GM19023 (cell line): ENCODE measurements at regions not wholly inside any gene's neighbourhood (a gene's known extent, or its start where the extent isn't known, plus 50 kb on each side); places are given as distances from the start of the nearest gene placed in this dataset.

ENCODE experiments used
- ATAC-seq: cut with Tn5 transposase; IDR thresholded peaks from one replicate; pipeline ENCODE4 v1.9.1; 2021; ENCODE audit warnings: mild to moderate bottlenecking, moderate library complexity; ENCODE audit not compliant: unreplicated experiment

DNA sequence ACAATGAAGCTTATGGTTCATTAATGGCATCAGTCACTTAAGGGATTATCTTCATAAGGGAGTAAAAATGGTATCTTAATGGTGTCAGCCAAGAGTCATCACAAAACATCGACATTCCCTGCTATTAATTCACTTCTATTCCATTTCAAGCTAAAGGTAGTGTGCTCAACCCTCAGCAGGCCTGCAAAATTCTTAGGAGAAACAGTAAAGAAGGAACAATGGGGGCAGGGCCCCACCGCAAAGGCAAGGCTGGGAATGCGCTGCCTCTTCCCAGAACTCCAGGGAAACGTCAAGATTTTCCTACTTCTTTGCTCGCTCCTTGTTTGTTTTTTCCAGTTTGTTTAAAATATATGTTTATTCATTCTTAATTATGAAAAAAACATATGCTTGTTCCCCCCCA, 187.3 kb upstream of the TSC22D2 start:
- ATAC-seq: no peak

GRCh38 chr3:150220041-150220440, 188.1 kb upstream of the TSC22D2 start:
- no peak for ATAC-seq

- ATAC-seq: no peak
These were observed 189.3 kb upstream of the TSC22D2 start for GRCh38 chr3:150218841-150219240.

DNA sequence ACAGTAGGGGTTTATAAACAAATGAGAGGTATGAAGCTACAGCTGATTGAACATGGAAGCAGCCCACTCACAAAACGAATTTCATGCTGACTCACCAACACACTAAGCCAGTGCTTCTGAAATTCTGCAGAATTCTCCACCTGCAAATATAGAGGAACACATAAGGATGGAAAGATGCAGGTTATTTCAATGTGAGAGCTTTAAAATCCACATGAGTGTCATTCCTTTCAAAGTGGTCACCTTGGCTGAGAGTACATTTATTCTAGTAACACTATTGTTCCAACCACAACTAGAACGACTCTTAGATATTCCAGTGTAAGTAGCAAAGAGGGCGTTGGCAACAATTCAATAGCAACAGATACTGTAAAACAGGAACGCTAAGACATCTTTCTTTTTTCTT, 189.9 kb upstream of the TSC22D2 start:
- ATAC-seq: no peak

- ATAC-seq: no peak
These were observed 190.4 kb upstream of the TSC22D2 start for GRCh38 chr3:150217691-150218090.

GRCh38 chr3:150216866-150217600, 191.1 kb upstream of the TSC22D2 start:
- no peak for ATAC-seq

DNA sequence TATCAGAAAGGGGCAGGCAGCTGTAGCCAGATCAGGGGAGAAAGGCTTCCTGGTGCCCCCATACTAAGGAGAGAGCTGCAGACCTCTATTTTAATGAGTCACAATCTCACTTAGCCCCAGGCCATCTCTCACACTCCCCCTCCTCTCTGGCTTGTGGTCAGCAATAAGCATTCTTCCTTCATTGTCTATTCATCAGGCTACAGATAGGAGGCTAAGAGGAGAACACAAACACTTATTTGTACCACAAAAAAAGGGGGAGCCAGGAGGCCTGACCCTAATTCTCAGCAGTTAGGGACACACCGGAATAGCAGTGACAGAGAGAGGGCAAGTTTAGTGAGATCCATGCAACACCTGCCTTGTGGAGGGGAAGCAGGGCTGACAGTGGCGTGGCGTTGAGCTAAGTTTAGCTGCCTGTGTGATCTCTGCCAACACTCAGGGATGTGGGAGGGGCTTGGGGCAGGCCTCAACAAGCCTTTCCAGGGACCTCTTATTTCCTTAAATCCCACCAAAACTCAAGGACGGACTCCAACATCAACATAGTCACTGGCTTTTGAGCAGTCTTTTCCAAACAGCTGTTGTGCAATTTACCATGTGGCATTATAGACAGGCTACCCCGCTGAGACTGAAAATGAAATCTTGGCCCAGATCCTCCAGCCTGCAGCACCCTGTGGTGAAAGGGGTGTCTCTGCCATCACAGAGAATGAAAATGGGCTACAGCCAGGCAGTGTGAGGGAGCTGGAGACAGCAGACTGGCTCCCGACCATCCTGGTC, 191.9 kb upstream of the TSC22D2 start:
- no peak for ATAC-seq

DNA sequence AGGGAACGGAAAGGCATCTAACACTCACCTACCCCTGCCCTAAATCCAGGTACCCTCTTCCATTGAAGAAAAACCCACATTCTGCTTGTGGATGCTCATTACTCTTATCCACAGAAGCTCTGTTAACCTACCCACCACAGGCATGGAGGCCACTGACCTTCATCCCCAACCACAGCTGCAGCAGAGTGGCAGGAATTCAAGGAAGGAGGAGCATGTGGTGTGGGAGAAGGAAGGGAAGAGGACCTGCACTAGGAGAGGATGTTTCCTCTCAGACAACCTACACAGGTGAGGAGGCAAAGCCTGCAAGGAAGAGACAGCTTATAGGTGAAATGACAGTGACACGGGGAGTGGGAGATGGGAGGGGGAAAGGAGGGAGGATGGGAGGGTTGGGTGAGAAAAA, 192.5 kb upstream of the TSC22D2 start:
- no peak for ATAC-seq

DNA sequence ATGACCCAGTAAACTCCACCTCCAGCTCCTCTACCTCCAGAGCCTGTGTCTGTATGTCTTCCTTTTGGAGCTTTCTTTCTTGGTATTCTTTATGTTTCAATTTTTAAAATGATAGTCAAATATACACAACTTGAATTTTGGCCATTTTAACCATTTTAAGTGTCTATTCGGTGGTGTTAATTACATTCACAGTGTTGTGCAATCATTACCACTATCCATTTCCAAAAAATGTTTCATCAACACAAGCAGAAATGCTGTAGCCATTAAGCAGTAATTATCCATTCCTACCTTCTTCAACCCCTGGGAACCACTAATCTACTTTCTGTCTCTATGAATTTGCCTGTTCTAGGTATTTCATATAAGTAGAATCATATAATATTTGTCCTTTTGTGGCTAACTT, 194.5 kb upstream of the TSC22D2 start:
- ATAC-seq: no peak

DNA sequence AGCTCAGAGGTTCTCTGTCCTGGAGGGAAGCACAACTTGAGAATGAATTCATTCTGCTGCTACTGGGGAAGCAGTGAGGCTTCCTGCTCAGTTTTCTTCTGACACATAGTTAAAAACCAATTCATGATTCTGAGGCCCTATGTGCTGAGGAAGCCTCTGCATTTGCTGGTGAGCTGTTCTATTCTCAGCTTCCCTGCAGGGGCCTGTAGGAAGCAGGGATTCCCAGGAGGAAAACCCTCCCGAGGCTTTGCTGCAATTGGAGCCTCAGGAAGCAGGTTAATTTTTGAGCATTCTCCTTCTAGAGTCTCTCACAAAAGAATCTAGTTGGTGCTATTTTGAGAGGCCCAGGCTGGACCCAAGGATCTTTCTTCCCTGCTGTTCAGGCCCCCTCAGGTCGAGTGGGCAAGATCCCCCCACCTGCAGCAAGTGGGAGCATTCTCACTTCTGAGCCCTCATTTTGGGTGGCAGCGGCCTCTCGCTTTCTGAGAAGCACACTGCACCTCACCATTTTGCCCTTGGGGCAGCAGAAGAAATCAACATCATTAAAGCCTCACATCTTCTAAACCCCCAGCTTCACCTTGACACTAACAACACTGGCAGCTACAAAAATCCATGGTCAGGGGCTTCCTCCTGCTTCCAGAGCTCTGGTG, 197.5 kb upstream of the TSC22D2 start:
- no peak for ATAC-seq

DNA sequence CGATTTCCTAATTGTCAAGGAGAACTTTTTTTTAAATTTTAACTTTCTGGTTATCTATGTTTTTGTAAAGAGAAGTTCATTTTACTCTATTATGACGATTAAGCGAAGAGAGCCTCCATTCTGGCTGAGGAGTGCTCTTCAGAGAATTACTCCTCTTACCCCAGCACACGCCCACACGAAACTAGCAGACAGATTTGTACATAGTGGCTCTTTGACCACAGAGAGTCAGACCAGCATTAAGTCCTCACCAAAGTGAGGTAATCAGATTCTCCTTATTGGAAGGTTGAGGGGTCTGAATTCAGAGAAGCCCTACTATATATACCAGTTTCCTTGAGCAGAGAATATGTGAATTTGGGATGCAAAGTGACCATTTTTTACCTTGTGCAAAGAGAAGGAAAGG, 204.8 kb upstream of the TSC22D2 start:
- ATAC-seq: no peak

GRCh38 chr3:150202711-150203110, 205.4 kb upstream of the TSC22D2 start:
- ATAC-seq: no peak

DNA sequence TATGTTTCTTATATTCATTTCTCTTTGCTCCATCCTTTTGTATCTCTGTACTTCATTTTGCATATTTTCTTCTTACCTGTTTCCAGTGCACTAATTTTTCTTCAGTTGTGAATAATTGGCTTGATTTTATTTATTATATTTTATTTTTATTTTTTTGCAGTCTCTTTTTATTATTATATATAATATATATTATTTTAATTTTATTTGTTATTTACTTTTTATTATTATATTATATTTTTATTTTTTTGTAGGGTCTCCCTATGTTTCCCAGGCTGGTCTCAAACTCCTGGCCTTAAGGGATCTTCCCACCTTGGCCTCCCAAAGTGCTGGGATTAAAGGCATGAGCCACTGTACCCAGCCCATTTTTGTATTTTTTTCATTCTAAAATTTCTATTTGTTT, 213.1 kb upstream of the TSC22D2 start:
- no peak for ATAC-seq

- ATAC-seq: no peak
These were observed 213.6 kb upstream of the TSC22D2 start for GRCh38 chr3:150194513-150194912.

GRCh38 chr3:150184426-150185071, 213.9 kb upstream of the PFN2 start:
- ATAC-seq: peak; percentile 7

GRCh38 chr3:150183678-150184425, 213.2 kb upstream of the PFN2 start:
- ATAC-seq: peak; percentile 88

DNA sequence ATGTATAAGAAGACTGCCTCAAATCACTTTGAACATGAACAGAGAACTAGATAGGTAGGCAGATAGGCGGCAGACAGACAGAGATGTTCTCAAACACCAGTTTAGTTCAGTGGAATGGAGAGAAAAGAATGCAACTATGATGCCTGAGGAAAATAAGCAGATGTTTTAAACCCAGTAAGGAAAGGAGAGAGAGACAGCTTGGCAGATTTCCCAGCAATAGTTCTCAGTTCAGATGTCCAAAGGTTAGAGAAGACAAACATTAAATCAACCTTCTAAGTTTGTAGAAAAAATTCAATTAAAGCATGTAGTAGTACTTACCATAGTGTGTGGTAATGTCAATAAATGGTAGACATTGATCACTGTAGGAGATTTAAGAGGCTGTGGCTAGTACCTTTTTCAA, 209.6 kb upstream of the PFN2 start:
- ATAC-seq: no peak

DNA sequence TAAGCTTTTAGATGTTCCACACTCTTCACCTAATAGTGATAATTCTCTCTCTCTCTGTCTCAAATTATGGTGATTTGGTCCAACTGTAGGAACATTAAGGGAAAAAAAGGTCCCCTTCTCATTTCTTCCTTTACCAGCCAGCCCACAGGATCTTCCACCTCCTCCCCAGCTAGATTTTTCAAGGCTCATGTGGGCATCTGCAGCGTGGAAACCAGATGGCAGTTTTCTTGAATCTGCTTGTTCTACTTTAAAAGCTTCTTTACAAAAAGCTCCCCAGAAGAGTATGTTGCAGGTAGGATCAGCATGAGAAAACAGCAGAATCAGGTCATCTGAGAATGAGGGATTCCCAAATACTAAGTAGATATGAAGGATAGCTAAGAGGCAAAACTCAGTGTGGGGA, 208.6 kb upstream of the PFN2 start:
- ATAC-seq: no peak

DNA sequence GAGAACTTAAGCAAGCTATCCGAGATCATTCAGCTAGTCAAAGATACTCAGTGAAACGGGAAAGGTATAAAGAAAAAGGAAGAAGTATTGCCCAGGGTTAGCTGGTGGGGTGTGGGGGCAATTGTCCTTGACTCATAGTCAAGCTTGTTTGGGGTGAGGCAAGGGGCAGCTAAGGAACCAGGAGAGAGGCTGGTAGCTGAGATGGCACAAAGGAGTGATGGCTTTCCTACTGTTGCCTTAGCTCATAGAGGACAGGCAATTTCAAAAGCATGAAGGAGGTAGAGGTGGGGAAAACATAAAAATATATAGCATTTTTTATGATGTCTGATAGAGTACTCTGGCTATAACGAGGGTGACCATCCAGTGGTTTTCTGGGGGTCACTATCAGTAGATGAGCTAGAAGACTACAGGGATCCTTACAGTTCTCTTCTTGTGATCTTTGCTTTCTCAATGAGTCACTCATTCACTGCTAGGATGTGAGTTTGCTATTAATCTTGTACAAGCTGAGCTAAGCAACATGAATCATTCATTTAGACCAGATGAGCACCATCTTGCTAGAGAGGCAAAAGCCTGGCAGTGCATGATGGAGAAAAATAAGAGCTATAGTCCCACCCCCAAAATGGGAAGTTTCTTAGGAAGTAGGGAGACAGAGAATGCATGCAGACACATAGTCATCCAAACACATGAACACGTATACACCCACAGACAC, 207.1 kb upstream of the PFN2 start:
- ATAC-seq: no peak

GRCh38 chr3:150174179-150174578, 203.5 kb upstream of the PFN2 start:
- ATAC-seq: no peak
